ACHN (cell line): ENCODE measurements at regions not wholly inside any gene's neighbourhood (a gene's known extent, or its start where the extent isn't known, plus 50 kb on each side); places are given as distances from the start of the nearest gene placed in this dataset.

Experiments used
- DNase-seq: peaks from one replicate; pipeline ENCODE4 v3.0.0-alpha.2; 2015
- in situ Hi-C: cut with HindIII; loops from 2 replicates; pipeline ENCODE4 v1.10.0; 2017; ENCODE audit warnings: low sequenced_read_pairs, low pct_ligation_motif_present, low pct_unique_long_range_greater_than_20kb

- in situ Hi-C loops = no loop called here
Observed at GRCh38 chr13:73248711-73249580, 190.1 kb downstream of the KLF5 start.

GRCh38 chr13:73248154-73248553 lies 189.3 kb downstream of the KLF5 start:
- no peak for DNase-seq
- in situ Hi-C loops = no loop called here

More at GRCh38 chr13:73248711-73249580, 190.1 kb downstream of the KLF5 start:
- no peak for DNase-seq

DNA sequence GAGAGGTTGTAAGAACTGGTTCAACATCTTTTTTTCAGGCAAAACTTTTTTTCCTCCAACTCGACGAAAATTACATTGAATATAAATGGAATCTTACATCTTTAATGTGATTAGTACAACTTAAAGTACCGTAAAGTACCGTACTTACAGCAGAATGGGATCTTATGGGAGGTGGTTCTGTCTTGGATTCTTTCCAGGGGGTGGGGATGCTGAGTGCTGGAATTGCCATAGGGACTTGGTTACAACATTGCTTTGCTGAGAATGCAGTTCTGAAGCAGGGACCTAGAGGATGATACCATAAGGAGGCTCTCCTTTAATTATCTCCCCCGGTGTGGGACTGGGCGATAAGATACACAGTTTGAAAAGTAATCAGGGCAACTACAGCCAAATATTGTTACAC lies 186.4 kb downstream of the KLF5 start:
- DNase-seq = no peak
- in situ Hi-C loops = no loop called here

DNA sequence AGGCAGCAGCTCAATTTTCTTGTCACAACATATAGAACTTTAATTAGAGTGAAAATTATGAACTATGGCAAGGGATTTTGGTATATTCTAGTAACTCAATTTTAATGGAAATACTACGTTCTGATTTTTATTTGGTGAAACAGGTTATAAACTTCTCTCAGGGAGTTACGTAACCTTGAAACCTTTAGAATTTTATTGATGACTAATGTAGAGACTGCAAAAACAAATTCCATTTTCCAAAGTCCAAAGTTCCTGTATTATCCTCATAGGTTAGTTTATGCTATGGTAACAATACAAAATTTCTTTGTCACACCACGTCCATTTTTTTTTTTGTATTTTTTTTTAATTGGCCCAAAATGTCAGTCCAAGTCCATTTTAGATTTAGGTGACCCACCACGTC lies 185.7 kb downstream of the KLF5 start:
- no peak for DNase-seq
- in situ Hi-C loops = no loop called here

DNA sequence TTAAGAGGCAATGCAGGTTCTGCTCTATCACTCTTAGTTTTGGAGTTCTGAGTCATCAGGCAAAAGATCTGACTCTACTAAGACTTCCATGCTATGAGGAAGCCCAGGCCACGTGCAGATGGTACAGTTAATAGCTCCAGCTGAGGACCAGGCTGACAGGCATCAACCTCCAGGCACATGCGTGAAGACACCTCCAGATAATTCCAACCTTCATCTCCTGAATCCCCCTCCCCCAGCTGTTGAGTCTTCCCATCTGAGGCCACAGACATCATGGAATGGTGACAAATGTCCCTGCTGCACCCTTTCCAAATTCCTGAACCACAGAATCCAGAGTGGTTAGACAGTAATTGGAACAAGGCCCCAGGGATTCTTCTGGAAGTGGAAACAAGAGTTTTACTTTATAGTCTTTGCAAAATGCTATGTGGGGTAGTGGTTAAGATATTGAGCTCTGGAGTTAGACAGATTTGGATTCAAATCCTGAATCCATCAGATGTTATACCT lies 183.8 kb downstream of the KLF5 start:
- in situ Hi-C loops = no loop called here
- DNase-seq = no peak

- DNase-seq = no peak
- in situ Hi-C loops = no loop called here
Observed at GRCh38 chr13:73240193-73240592, 181.4 kb downstream of the KLF5 start.

- in situ Hi-C loops = no loop called here
- no peak for DNase-seq
Observed at GRCh38 chr13:73235385-73235784, 176.6 kb downstream of the KLF5 start.

GRCh38 chr13:73231471-73231870 lies 172.7 kb downstream of the KLF5 start:
- no peak for DNase-seq
- in situ Hi-C loops = no loop called here

GRCh38 chr13:73230716-73231115 lies 171.9 kb downstream of the KLF5 start:
- DNase-seq = no peak
- in situ Hi-C loops = no loop called here

GRCh38 chr13:73228546-73228945 lies 169.7 kb downstream of the KLF5 start:
- DNase-seq = peak; percentile 38
- in situ Hi-C loops = no loop called here

- DNase-seq = no peak
- in situ Hi-C loops = no loop called here
Observed at GRCh38 chr13:73225990-73226389, 167.2 kb downstream of the KLF5 start.

GRCh38 chr13:73224703-73225102 lies 165.9 kb downstream of the KLF5 start:
- DNase-seq = no peak
- in situ Hi-C loops = no loop called here

- in situ Hi-C loops = no loop called here
- DNase-seq = no peak
Observed at GRCh38 chr13:73223372-73223781, 164.6 kb downstream of the KLF5 start.

GRCh38 chr13:73222627-73223305 lies 164.0 kb downstream of the KLF5 start:
- no peak for DNase-seq
- in situ Hi-C loops = no loop called here

DNA sequence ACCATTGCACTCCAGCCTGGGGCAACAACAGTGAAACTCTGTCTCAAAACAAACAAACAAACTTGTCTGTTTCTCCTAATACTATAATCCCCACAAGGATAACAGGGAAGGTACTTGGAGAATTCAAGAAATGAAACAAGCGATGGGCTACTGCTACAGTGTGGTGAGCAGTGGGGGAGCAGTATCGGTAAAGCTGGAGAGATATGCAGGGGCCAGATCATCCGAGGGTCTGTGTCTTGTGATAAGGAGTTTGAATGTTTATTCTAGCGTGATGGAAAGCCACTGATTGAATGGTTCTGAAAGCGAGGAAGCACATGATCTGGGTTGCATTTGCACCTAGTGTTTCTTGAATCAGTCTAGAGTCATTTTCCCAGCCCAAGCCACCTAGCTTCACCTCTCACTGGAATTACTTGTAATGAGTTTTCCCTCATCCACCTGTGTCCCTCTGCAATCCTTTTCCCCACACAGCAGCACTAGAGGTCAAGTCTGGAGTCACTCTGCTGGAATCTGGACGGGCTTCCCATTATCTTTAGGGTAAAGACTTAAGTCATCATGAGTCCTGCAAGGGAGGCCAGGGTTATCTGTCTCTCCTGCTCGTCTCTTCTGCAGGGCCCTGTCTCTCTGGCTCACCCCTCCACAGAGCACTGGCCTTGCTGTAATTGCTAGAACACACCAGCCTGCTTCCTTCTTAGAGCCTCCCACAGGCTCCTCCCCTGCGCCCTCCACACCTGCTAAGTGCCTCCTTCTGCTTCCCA lies 162.3 kb downstream of the KLF5 start:
- DNase-seq = no peak
- in situ Hi-C loops = no loop called here

GRCh38 chr13:73218181-73218580 lies 159.4 kb downstream of the KLF5 start:
- no peak for DNase-seq
- in situ Hi-C loops = no loop called here

- in situ Hi-C loops = no loop called here
- no peak for DNase-seq
Observed at GRCh38 chr13:73216381-73216831, 157.6 kb downstream of the KLF5 start.

DNA sequence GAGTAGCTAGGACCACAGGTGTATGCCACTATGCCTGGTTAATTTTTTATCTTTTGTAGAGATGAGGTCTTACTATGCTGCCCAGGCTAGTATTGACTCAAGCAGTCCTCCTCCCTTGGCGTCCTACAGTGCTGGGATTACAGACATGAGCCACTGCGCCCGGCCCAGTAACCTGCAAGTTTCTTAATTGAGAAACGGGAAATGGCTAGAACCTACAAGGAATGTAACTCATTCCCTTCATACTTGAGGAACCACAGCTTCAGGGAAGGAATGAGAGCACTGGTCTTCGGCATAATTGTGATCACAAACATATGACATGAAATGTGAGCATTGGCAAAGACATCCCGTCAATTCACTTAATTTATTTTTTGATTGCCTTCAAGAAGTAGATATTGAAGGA lies 157.0 kb downstream of the KLF5 start:
- no peak for DNase-seq
- in situ Hi-C loops = no loop called here

DNA sequence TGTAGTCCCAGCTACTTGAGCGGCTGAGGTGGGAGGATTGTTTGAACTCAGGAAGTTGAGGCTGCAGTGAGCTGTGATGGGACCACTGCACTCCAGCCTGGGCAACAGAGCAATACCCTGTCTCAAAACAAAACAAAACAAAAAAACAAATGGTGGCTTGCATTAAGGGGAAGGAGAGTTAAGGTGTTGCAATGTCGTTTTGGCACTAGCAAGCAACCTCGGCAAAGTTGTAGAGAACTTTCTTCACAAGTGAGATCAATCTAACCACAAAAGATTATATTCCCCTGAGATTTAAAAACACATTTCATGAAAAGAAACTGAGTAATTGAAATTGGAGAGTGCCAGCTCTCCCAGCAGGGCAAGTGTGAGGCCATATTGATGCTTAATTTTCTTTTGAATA lies 153.7 kb downstream of the KLF5 start:
- no peak for DNase-seq
- in situ Hi-C loops = no loop called here
